HEK293 (cell line): ENCODE measurements at regions not wholly inside any gene's neighbourhood (a gene's known extent, or its start where the extent isn't known, plus 50 kb on each side); places are given as distances from the start of the nearest gene placed in this dataset.

ENCODE experiments used
- CTCF ChIP-seq: fragments of 450-650 bp; formaldehyde crosslinking; IDR thresholded peaks from 2 replicates; pipeline ENCODE4 v1.5.1; 2016; ENCODE audit warnings: missing biosample characterization, missing genetic modification characterization
- KLF10 ChIP-seq: fragments of 450-650 bp; IDR thresholded peaks from 2 replicates; pipeline ENCODE4 v1.5.1; 2018; ENCODE audit warnings: missing biosample characterization, mild to moderate bottlenecking, missing genetic modification characterization
- RBAK ChIP-seq: fragments of 450-650 bp; formaldehyde crosslinking; IDR thresholded peaks from 2 replicates; pipeline ENCODE4 v1.5.1; 2016; ENCODE audit warnings: missing biosample characterization, missing genetic modification characterization
- REST ChIP-seq: fragments of 450-650 bp; formaldehyde crosslinking; IDR thresholded peaks from 2 replicates; pipeline ENCODE4 v1.5.1; 2016; ENCODE audit warnings: missing biosample characterization, missing genetic modification characterization
- ZBTB20 ChIP-seq: fragments of 450-650 bp; formaldehyde crosslinking; IDR thresholded peaks from 2 replicates; pipeline ENCODE4 v1.5.1; 2016; ENCODE audit warnings: missing biosample characterization, missing genetic modification characterization
- ZBTB26 ChIP-seq: fragments of 450-650 bp; formaldehyde crosslinking; optimal IDR thresholded peaks from 2 replicates; pipeline ENCODE3; 2016; ENCODE audit warnings: missing biosample characterization, mild to moderate bottlenecking, missing genetic modification characterization
- ZNF132 ChIP-seq: fragments of 450-650 bp; formaldehyde crosslinking; IDR thresholded peaks from 2 replicates; pipeline ENCODE4 v1.5.1; 2017; ENCODE audit warnings: missing biosample characterization, missing genetic modification characterization, borderline replicate concordance
- ZNF398 ChIP-seq: fragments of 450-650 bp; formaldehyde crosslinking; IDR thresholded peaks from 2 replicates; pipeline ENCODE4 v1.5.1; 2017; ENCODE audit warnings: missing biosample characterization, missing genetic modification characterization
- ZNF580 ChIP-seq: fragments of 450-650 bp; formaldehyde crosslinking; IDR thresholded peaks from 2 replicates; pipeline ENCODE4 v1.5.1; 2016; ENCODE audit warnings: missing biosample characterization, missing genetic modification characterization
- ZNF600 ChIP-seq: fragments of 450-650 bp; formaldehyde crosslinking; IDR thresholded peaks from 2 replicates; pipeline ENCODE4 v1.5.1; 2016; ENCODE audit warnings: missing biosample characterization, missing genetic modification characterization
- ZNF747 ChIP-seq: fragments of 450-650 bp; formaldehyde crosslinking; IDR thresholded peaks from 2 replicates; pipeline ENCODE4 v1.5.1; 2016; ENCODE audit warnings: missing biosample characterization, missing genetic modification characterization
- ZNF768 ChIP-seq: fragments of 450-650 bp; formaldehyde crosslinking; IDR thresholded peaks from 2 replicates; pipeline ENCODE4 v1.5.1; 2018; ENCODE audit warnings: missing biosample characterization, mild to moderate bottlenecking, missing genetic modification characterization
- ZNF776 ChIP-seq: fragments of 450-650 bp; formaldehyde crosslinking; IDR thresholded peaks from 2 replicates; pipeline ENCODE4 v1.5.0; 2017; ENCODE audit warnings: missing biosample characterization, missing genetic modification characterization, borderline replicate concordance

GRCh38 chr18:68467329-68467728 lies 247.6 kb downstream of the TMX3 start:
- TF ChIP-seq KLF10: no peak
- TF ChIP-seq CTCF (tag by site-specific recombination): no peak
- no peak for TF ChIP-seq ZNF768 (tag by site-specific recombination)
- TF ChIP-seq ZNF580 (tag by site-specific recombination): no peak
- TF ChIP-seq REST (tag by site-specific recombination): no peak
- no peak for TF ChIP-seq ZNF132 (tag by site-specific recombination)
- no peak for TF ChIP-seq ZNF398 (tag by site-specific recombination)
- TF ChIP-seq ZNF747 (tag by site-specific recombination): no peak
- no peak for TF ChIP-seq RBAK (tag by site-specific recombination)
- TF ChIP-seq ZBTB20 (tag by site-specific recombination): no peak
- TF ChIP-seq ZNF600: no peak
- no peak for TF ChIP-seq ZBTB26
- TF ChIP-seq ZNF776 (tag by site-specific recombination): no peak
